B cell (primary cell): ENCODE measurements at regions not wholly inside any gene's neighbourhood (a gene's known extent, or its start where the extent isn't known, plus 50 kb on each side); places are given as distances from the start of the nearest gene placed in this dataset.
A peak's percentile ranks its signal among the peaks of the same experiment; 100 is the strongest.

Experiments
- ATAC-seq: fragments of 200-7000 bp; cut with Tn5 transposase; one replicate; pipeline ENCODE4 v1.10.0; 2021; ENCODE audit warnings: low read depth, mild to moderate bottlenecking, moderate number of reproducible peaks, moderate library complexity
- CTCF ChIA-PET: fragments of 350-600 bp; sonication (Branson Sonifier 250); formaldehyde crosslinking; loops from one replicate; lab custom pipeline; 2021; ENCODE audit warnings: antibody characterized with exemption, inconsistent platforms; lab: Charles Lee
- POLR2A ChIA-PET: fragments of 350-600 bp; sonication (Branson Sonifier 250); formaldehyde crosslinking; loops from one replicate; lab custom pipeline; 2021; ENCODE audit warnings: antibody characterized with exemption; lab: Charles Lee
- DNase-seq: peaks from one replicate; pipeline ENCODE4 v3.0.0; 2013
- H2AFZ ChIP-seq: 2 replicates; pipeline ENCODE4 v1.6.1; 2012; ENCODE audit warnings: mild to moderate bottlenecking, low read depth, low read length; ENCODE audit not compliant: insufficient read depth, poor library complexity, severe bottlenecking
- H3K27ac ChIP-seq, 2 donors: 1 replicate in 1 of 2; 2 replicates in 1 of 2; pipeline ENCODE4 v1.5.1; 2012 to 2013; ENCODE audit warnings: low read length in 2 of 2, mild to moderate bottlenecking in 2 of 2, moderate library complexity in 1 of 2
- H3K27me3 ChIP-seq, 4 experiments: fragments of 200-600 bp in 1 of 4; sonication (generic) in 1 of 4; replicated peaks in 1 of 4; 1 replicate in 2 of 4; 2 replicates in 2 of 4; pipeline versions ENCODE4 v1.6.1 to v1.7.0; 2013 to 2016; ENCODE audit warnings: low read length in 3 of 4, mild to moderate bottlenecking in 2 of 4, mixed read lengths in 1 of 4, moderate library complexity in 1 of 4; ENCODE audit not compliant: insufficient read depth in 4 of 4, control insufficient read depth in 3 of 4; ENCODE audit errors: control extremely low read depth in 1 of 4
- H3K36me3 ChIP-seq, 2 experiments: replicated peaks in 1 of 2; 1 replicate in 1 of 2; 2 replicates in 1 of 2; pipeline versions ENCODE4 v1.6.1 to v1.7.1; 2013; ENCODE audit warnings: low read length in 1 of 2; ENCODE audit not compliant: insufficient read depth in 2 of 2, control insufficient read depth in 1 of 2; ENCODE audit errors: control extremely low read depth in 1 of 2, extremely low read depth in 1 of 2
- H3K4me1 ChIP-seq, 2 donors: fragments of 200-600 bp in 1 of 2; sonication (generic) in 1 of 2; 1 replicate in 1 of 2; 2 replicates in 1 of 2; pipeline versions ENCODE4 v1.5.1 to v1.6.1; 2013 to 2017; ENCODE audit warnings: low read length in 2 of 2; ENCODE audit not compliant: control insufficient read depth in 2 of 2, insufficient read depth in 2 of 2
- H3K4me2 ChIP-seq: replicated peaks from 2 replicates; pipeline ENCODE3; 2012; ENCODE audit warnings: mild to moderate bottlenecking, low read depth, low read length; ENCODE audit not compliant: poor library complexity, severe bottlenecking
- H3K4me3 ChIP-seq, 5 experiments: fragments of 200-600 bp in 1 of 5; sonication (generic) in 1 of 5; 1 replicate in 3 of 5; 2 replicates in 2 of 5; pipeline versions ENCODE4 v1.5.1 to v1.7.0; 2011 to 2016; ENCODE audit warnings: low read length in 4 of 5, mild to moderate bottlenecking in 4 of 5, low read depth in 2 of 5, control low read depth in 1 of 5, moderate library complexity in 1 of 5; ENCODE audit not compliant: insufficient read depth in 1 of 5; ENCODE audit errors: control extremely low read depth in 1 of 5, extremely low read depth in 1 of 5
- H3K79me2 ChIP-seq: fragments of 200-600 bp; sonication (generic); one replicate; pipeline ENCODE4 v1.6.0; 2016; ENCODE audit warnings: low read length; ENCODE audit not compliant: control insufficient read depth, insufficient read depth
- H3K9ac ChIP-seq: fragments of 200-600 bp; sonication (generic); 2 replicates; pipeline ENCODE4 v1.6.1; 2017; ENCODE audit warnings: mild to moderate bottlenecking, low read length, moderate library complexity
- H3K9me3 ChIP-seq, 3 donors: one replicate each; pipeline versions ENCODE4 v1.6.1 to v1.7.1; 2013; ENCODE audit warnings: low read length in 2 of 3; ENCODE audit not compliant: control insufficient read depth in 2 of 3, insufficient read depth in 1 of 3; ENCODE audit errors: control extremely low read depth in 1 of 3
- H4K20me1 ChIP-seq: 2 replicates; pipeline ENCODE4 v1.6.0; 2012; ENCODE audit warnings: mild to moderate bottlenecking, low read length; ENCODE audit not compliant: insufficient read depth, control insufficient read depth, poor library complexity, severe bottlenecking
- H3K27ac Mint-ChIP-seq: one replicate; pipeline ENCODE4 v1.8.0; 2021; ENCODE audit warnings: mixed read lengths
- H3K27me3 Mint-ChIP-seq: one replicate; pipeline ENCODE4 v1.8.0; 2021; ENCODE audit warnings: mixed read lengths
- H3K4me1 Mint-ChIP-seq: one replicate; pipeline ENCODE4 v1.8.0; 2021; ENCODE audit warnings: mixed read lengths
- H3K4me3 Mint-ChIP-seq: one replicate; pipeline ENCODE4 v1.8.0; 2021; ENCODE audit warnings: mixed read lengths
- H3K9me3 Mint-ChIP-seq: one replicate; pipeline ENCODE4 v1.8.0; 2022; ENCODE audit warnings: mixed read lengths; ENCODE audit not compliant: insufficient read depth
- CTCF ChIP-seq: fragments of 200-600 bp; IDR thresholded peaks from one replicate; pipeline ENCODE4 v1.8.0; 2022; ENCODE audit warnings: antibody characterized with exemption, mild to moderate bottlenecking
- EZH2 ChIP-seq: IDR thresholded peaks from 2 replicates; pipeline ENCODE4 v1.6.1; 2012; ENCODE audit warnings: borderline replicate concordance, low read depth, mild to moderate bottlenecking, moderate library complexity, low read length; ENCODE audit not compliant: insufficient read depth, poor library complexity, severe bottlenecking
- WGBS: methylation state at CpG from one replicate; pipeline ENCODE4 v1.1.5; 2013; ENCODE audit warnings: missing lambda C conversion rate; ENCODE audit not compliant: insufficient coverage; 5-methylcytosine and 5-hydroxymethylcytosine counted together
- intact Hi-C: fragments of 100-400 bp; cut with micrococcal nuclease; formaldehyde crosslinking; loops from one replicate; pipeline ENCODE4 v1.10.0; 2022

GRCh38 chr1:228938537-228938901 is 203.2 kb downstream of the RHOU start:
- no peak for DNase-seq
- TF ChIP-seq EZH2 (no peak), CTCF (no peak)
- Histone ChIP-seq H2AFZ (peak overlapping the region; percentile 46), H3K9ac (no peak overlapping the region), H3K9me3 (no peaks in the 10 kb centered on the region), H4K20me1 (no peaks in the 10 kb centered on the region), H3K4me2 (no peak overlapping the region), H3K27me3 (peaks cover 0 to 2% (median under 1%) of the 10 kb centered on the region in 4 experiments), H3K4me3 (no peak overlapping the region), H3K27ac (no peak overlapping the region), H3K36me3 (no peaks in the 10 kb centered on the region), H3K4me1 (peaks cover 0 to 6% of the 10 kb centered on the region in 2 donors), H3K79me2 (no peaks in the 10 kb centered on the region)
- peaks cover 19% of the 10 kb centered on the region for H3K27me3 Mint-ChIP-seq
- H3K9me3 Mint-ChIP-seq, result no peaks in the 10 kb centered on the region
- ChIA-PET CTCF (no interaction called here), POLR2A (no interaction called here)
- WGBS, result 9% methylated on average over 8 of the region's 8 CpGs
- H3K27ac Mint-ChIP-seq, result no peak overlapping the region
- no peak overlapping the region for H3K4me3 Mint-ChIP-seq
- H3K4me1 Mint-ChIP-seq, result peaks cover 3% of the 10 kb centered on the region
- no peak for ATAC-seq
- intact Hi-C loops, result no loop called here

- no peaks in the 10 kb centered on the region for H4K20me1 ChIP-seq
- no peak overlapping the region for H3K27ac Mint-ChIP-seq
- no peaks in the 10 kb centered on the region for H3K9me3 Mint-ChIP-seq
- DNase-seq (no peak), ATAC-seq (no peak)
- H3K27ac ChIP-seq, result no peak overlapping the region
- intact Hi-C loops, result no loop called here
- H3K9ac ChIP-seq, result no peak overlapping the region
- CTCF ChIA-PET, result no interaction called here
- no peaks in the 10 kb centered on the region for H3K79me2 ChIP-seq
- POLR2A ChIA-PET, result no interaction called here
- peaks cover 3% of the 10 kb centered on the region for H3K4me1 Mint-ChIP-seq
- H3K4me3 Mint-ChIP-seq, result no peak overlapping the region
- peaks cover 0 to 2% (median 0%) of the 10 kb centered on the region in 4 experiments for H3K27me3 ChIP-seq
- TF ChIP-seq CTCF (no peak), EZH2 (no peak)
- H3K36me3 ChIP-seq, result no peaks in the 10 kb centered on the region
- H3K9me3 ChIP-seq, result no peaks in the 10 kb centered on the region
- H3K4me2 ChIP-seq, result no peak overlapping the region
- peaks cover 19% of the 10 kb centered on the region for H3K27me3 Mint-ChIP-seq
- 98% methylated on average over 5 of the region's 6 CpGs for WGBS
- no peak overlapping the region for H3K4me3 ChIP-seq
- H3K4me1 ChIP-seq, result peaks cover 0 to 6% of the 10 kb centered on the region in 2 donors
- no peak overlapping the region for H2AFZ ChIP-seq
Observed at GRCh38 chr1:228939001-228939691, 203.9 kb downstream of the RHOU start.
